Peyer's patch (tissue), 4 donors: ENCODE measurements at regions not wholly inside any gene's neighbourhood (a gene's known extent, or its start where the extent isn't known, plus 50 kb on each side); places are given as distances from the start of the nearest gene placed in this dataset.
"Not testable (repeated sequence)": the region's sequence is repeated elsewhere in the genome, so short reads cannot be mapped to it uniquely, and the experiment has no call there.

Experiments used
- POLR2A ChIP-seq, 2 donors: fragments of 450-650 bp; IDR thresholded peaks; one replicate each; pipeline ENCODE4 v1.5.1; 2017; ENCODE audit warnings: antibody characterized with exemption in 2 of 2, mild to moderate bottlenecking in 2 of 2, moderate library complexity in 2 of 2
- TF ChIP-seq, protein P1 (sequence below), 6 experiments: fragments of 450-650 bp in 4 of 6; fragments of 200-600 bp in 2 of 6; sonication (generic) in 1 of 6; IDR thresholded peaks; one replicate each; pipeline ENCODE4 v1.5.1; 2017 to 2019; ENCODE audit warnings: antibody characterized with exemption in 6 of 6, mild to moderate bottlenecking in 3 of 6, moderate library complexity in 1 of 6

DNA sequence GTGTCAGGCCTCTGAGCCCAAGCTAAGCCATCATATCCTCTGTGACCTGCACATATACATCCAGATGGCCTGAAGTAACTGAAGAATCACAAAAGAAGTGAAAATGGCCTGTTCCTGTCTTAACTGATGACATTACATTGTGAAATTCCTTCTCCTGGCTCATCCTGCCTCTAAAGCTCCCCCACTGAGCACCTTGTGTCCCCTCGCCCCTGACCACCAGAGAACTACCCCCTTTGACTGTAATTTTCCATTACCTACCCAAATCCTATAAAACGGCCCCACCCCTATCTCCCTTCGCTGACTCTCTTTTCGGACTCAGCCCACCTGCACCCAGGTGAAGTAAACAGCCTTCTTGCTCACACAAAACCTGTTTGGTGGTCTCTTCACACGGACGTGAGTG lies 1466.6 kb upstream of the GOT2 start:
- TF ChIP-seq, protein P1, sequence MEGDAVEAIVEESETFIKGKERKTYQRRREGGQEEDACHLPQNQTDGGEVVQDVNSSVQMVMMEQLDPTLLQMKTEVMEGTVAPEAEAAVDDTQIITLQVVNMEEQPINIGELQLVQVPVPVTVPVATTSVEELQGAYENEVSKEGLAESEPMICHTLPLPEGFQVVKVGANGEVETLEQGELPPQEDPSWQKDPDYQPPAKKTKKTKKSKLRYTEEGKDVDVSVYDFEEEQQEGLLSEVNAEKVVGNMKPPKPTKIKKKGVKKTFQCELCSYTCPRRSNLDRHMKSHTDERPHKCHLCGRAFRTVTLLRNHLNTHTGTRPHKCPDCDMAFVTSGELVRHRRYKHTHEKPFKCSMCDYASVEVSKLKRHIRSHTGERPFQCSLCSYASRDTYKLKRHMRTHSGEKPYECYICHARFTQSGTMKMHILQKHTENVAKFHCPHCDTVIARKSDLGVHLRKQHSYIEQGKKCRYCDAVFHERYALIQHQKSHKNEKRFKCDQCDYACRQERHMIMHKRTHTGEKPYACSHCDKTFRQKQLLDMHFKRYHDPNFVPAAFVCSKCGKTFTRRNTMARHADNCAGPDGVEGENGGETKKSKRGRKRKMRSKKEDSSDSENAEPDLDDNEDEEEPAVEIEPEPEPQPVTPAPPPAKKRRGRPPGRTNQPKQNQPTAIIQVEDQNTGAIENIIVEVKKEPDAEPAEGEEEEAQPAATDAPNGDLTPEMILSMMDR (IDR thresholded peaks at IDR 0.05), result not testable (repeated sequence)
- not testable (repeated sequence) for TF ChIP-seq POLR2A (IDR thresholded peaks at IDR 0.05)
